GM21423 (cell line): ENCODE measurements at regions not wholly inside any gene's neighbourhood (a gene's known extent, or its start where the extent isn't known, plus 50 kb on each side); places are given as distances from the start of the nearest gene placed in this dataset.
"Not testable (repeated sequence)": the region's sequence is repeated elsewhere in the genome, so short reads cannot be mapped to it uniquely, and the experiment has no call there.

Experiments used
- ATAC-seq: cut with Tn5 transposase; IDR thresholded peaks from one replicate; pipeline ENCODE4 v1.9.1; 2021; ENCODE audit warnings: mild to moderate bottlenecking, moderate library complexity; ENCODE audit not compliant: unreplicated experiment

DNA sequence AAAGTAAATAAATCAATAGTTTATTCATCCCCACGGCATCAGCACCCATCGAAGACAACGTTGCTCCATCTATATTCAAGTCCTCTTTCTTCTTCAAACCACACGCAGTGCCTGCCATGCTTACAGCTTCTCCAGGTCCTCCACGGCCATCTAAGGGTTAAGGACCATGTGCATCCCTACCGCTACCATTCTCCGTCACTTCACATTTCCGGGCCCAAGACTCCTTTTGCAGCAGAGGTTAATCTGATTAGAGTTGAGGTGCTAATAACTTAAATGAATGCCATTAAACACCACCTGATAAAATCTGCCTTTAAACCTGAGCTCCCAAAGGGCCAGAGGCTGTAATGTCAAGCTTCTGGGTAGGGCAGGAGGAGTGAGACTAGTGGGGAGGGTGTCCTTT, 79.7 kb upstream of the CCND2 start:
- no peak for ATAC-seq

- ATAC-seq, result peak; percentile 56
These were observed 81.9 kb upstream of the CCND2 start for GRCh38 chr12:4191642-4192041.

DNA sequence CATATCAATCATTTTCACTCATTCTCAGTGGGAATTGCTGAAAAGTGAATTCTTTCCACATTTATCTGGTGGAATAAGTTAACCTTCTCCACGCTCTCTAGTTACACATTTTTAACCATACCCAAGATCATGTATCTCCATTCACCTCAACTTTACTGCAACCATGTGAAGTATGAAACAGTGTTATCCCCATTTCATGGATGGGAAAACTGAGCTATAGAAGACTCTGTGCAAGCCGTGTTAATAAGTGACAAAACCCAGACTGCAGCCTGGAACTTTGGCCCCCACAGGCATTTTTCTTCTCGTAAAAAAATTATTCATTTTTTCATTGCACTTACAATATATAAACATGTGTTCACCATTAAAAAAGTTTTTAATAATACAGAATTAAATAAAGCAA, 82.4 kb upstream of the CCND2 start:
- ATAC-seq, result no peak

DNA sequence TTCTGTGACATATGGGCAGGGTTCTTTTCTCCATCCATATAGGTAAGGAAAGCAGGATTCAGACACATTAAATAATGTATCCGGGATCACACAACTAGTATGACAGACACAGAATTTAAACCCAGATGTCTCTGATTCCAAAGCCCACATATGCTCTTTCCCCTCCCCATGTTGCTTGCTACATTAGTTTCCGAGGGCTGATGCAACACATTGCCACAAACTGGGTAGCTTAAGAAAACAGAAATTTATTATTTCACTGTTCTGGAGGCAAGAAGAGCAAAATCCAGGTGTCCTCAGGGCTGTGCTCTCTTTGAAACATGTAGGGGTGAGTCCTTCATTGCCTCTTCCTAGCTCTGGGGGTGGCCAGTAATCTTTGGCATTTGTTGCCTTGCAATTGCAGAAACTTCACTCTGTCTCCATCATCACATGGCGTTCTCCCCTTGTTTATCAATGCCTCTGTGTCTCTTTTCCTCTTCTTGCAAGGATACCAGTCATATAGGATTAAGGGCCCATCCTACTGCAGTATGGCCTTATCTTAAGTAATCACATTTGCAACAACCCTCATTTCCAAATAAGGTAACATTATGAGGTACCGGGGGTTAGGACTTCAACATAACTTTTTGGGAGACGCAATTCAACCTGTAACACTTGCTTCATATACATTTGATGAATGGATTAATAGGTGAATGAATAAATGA, 83.0 kb upstream of the CCND2 start:
- ATAC-seq, result no peak

- no peak for ATAC-seq
These were observed 83.8 kb upstream of the CCND2 start for GRCh38 chr12:4189721-4190120.

DNA sequence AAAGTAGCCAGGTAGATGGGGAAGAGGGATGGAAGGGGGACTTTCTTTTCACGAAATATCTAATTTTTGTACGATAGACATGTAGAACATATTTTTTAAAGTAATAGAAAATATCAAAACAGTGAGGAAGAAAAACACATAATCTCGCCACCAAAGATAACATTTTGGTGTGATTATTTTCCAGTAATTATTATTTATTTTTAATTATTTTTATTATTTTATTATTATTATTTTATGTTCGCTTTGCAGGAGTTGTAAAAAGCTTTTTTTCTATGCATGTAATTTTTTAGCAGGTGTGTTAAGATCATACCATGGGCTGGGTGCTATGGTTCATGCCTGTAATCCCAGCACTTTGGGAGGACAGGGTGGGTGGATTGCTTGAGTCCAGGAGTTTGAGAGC, 85.6 kb upstream of the CCND2 start:
- ATAC-seq, result no peak

DNA sequence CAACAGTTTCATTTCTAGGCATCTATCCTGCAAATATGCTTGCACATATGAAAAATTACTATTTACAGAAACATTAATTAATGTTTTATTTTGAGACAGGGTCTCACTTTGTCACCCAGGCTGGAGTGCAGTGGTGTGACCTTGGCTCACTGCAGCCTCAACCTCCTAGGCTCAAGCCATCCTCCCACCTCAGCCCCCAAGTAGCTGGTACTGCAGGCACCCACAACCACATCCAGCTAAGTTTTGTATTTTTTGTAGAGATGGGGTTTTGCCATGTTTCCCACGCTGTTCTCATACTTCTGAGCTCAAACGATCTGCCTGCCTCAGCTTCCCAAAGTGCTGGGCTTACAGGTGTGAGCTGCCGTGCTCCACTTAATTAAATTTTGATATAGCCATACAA, 86.2 kb upstream of the CCND2 start:
- not testable (repeated sequence) for ATAC-seq

DNA sequence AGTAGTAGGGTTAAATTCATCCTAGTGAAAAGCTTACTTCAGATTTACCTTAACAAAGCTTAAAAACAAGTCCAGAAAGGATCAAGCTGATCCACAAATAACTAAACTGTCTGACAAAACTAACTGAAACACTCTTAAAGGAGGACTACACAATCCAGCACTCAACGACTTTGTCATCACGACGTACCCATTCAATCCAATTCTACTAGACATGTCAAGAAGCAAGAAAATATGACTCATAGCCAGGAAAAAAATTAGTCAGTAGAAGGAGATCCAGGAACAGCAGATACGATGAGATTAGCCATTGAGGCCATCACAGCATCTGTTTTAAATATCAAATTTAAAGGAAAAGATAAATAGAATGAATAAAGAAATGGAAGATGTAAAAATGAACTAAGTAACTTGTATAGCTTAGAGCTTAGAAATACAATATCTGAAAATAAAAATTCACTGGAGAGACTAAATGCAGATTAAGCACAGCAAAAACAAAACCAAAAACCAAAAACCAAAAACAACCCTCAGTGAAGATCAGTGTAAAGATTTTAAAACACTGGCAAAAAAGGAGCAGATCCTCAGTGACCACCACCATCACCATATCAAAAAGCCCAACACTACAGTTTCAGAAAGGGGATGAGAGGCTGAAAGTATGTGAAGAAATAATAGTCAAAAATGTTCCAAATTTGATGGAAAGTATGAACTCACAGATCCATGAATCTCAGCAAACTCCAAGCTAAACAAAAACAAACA, 95.0 kb upstream of the CCND2 start:
- no peak for ATAC-seq

DNA sequence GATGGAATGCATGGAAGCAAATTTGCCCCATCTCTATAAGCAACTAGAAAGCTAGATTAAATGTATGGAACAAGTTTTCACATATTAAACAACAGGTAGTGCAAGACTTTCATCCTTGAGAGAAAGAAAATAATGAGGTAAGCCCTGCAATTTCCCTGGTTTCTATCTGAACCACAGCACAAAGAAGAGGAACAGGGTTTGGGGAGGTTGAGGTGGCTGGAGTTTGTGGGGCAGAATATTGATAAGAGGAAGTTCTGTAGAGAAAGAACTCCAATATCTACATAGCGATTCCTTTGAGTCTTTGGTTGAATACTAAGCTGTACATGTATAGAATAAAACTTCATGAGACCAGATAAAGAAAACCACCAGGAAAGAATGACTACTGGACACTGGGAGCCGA, 96.3 kb upstream of the CCND2 start:
- ATAC-seq, result no peak

DNA sequence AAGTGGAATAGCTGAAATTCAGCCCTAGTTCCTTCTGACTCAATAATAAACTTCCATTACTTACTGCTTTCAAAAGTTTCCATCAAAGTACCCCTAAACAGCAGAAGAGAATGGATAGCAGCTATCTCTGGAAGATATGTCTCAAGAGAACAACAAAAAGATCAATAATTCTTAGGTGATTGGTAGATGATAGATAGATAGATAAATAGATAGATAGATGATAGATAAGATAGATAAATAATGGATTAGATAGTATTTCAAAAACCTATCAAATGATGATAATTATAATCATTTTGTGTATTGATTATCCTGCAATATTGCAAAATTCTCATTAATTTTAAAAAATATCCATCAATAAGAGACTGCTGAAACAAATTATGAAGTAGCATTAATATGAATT, 97.4 kb upstream of the CCND2 start:
- ATAC-seq, result no peak

- no peak for ATAC-seq
These were observed 99.1 kb upstream of the CCND2 start for GRCh38 chr12:4174417-4174816.

GRCh38 chr12:4172999-4173398, 100.6 kb upstream of the CCND2 start:
- no peak for ATAC-seq

DNA sequence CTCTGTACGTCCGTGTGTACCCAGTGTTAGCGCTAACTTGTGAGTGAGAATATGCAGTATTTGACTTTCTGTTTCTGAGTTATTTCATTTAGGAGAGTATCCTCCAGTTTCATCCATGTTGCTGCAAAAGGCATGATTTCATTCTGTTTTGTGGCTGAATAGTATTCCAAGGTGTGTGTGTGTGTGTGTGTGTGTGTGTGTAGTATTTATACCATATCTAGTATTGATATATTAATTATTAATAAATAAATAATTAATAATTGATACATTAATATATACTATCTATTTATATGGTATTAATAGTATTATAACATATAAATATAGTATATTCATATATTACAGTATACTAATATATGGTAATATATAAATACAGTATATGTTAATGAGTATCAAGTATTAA, 101.8 kb upstream of the CCND2 start:
- ATAC-seq, result no peak

- ATAC-seq, result no peak
These were observed 103.6 kb upstream of the CCND2 start for GRCh38 chr12:4169959-4170358.

DNA sequence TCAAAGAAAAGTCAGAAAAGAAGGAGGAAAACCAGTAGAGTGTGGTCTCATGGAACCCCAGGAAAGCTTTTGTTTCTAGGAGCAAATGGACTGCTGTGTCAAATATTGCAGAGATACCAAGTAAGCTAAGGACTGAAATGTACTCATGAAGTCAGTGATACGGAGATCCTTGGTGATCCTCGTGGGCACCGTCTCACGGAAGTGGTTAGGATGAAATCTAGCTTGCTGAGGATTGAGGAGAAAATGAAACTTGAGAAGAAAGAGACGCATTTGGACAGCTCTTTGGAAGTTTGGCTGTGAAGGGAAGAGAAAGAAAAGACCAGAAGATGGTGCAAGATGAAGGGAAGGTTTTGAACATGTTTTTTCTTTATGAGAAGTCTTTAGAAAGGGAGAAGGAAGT, 104.0 kb upstream of the CCND2 start:
- ATAC-seq, result no peak

DNA sequence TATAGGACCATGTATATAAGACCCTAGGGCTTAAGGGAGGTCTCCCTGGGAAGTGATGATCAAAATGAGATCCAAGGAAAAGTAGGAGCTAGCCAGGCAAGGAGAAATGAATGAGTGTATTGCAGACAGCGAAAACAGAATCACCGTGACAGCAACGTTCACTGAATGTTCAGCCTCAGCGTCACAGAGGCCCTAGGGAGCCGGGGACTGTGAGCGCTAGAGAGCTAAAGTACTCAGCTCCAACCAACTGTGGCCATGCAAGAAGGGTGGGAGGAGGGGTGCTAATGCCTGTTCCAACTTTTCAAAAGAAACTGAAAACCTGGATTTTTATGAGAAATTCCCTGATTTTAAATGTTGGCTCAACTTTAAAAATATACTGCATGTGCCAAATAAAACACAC, 105.5 kb upstream of the CCND2 start:
- ATAC-seq, result no peak

- peak; percentile 76 for ATAC-seq
These were observed 108.7 kb upstream of the CCND2 start for GRCh38 chr12:4164559-4165558.

GRCh38 chr12:4164188-4164558, 109.4 kb upstream of the CCND2 start:
- no peak for ATAC-seq

GRCh38 chr12:4161718-4162117, 111.8 kb upstream of the CCND2 start:
- no peak for ATAC-seq

GRCh38 chr12:4160314-4161040, 113.1 kb upstream of the CCND2 start:
- no peak for ATAC-seq

- ATAC-seq, result no peak
These were observed 113.7 kb upstream of the CCND2 start for GRCh38 chr12:4159851-4160250.
